ENCODE measurements at regions not wholly inside any gene's neighbourhood (a gene's known extent, or its start where the extent isn't known, plus 50 kb on each side); places are given as distances from the start of the nearest gene placed in this dataset.

- TF ChIP-seq ARID4B (CRISPR knock-in tag; IDR thresholded peaks at IDR 0.05; ENCODE audit: borderline replicate concordance): no peak
- TF ChIP-seq OVOL2 (CRISPR knock-in tag; IDR thresholded peaks at IDR 0.05; ENCODE audit: borderline replicate concordance): no peak
- TF ChIP-seq SMAD3 (CRISPR knock-in tag; IDR thresholded peaks at IDR 0.05; ENCODE audit: borderline replicate concordance): no peak
- TF ChIP-seq E2F5 (CRISPR knock-in tag; IDR thresholded peaks at IDR 0.05): no peak
- no peak for TF ChIP-seq ATF1 (CRISPR knock-in tag; IDR thresholded peaks at IDR 0.05)
- TF ChIP-seq SP1 (CRISPR knock-in tag; conservative IDR thresholded peaks at IDR 0.05): no peak
Observed at GRCh38 chr2:204109681-204110080, 173.1 kb downstream of the ICOS start (continued).

GRCh38 chr2:204110338-204110741 is 173.8 kb downstream of the ICOS start:
- Mint-ChIP-seq H3K36me3 (no peaks in the 10 kb centered on the region), H3K9me3 (no peaks in the 10 kb centered on the region), H3K27me3 (ENCODE audit: low read depth) (no peaks in the 10 kb centered on the region), H3K4me3 (no peak overlapping the region), H3K27ac (peak overlapping the region; percentile 6; the same call in 1 of the 2 replicates), H3K4me1 (peaks cover 29% of the 10 kb centered on the region)
- ATAC-seq: no peak
- ChIA-PET CTCF (interaction anchor here (0.7 kb wide), 1 partner anchor 35 kb away, joined by 3 read pairs; no protein-coding TSS in a partner anchor), POLR2A (no interaction called here)
- DNase-seq (ENCODE audit: low spot score): no peak
- TF ChIP-seq ZBTB43 (CRISPR knock-in tag; IDR thresholded peaks at IDR 0.05) (no peak), E2F4 (CRISPR knock-in tag; IDR thresholded peaks at IDR 0.05; ENCODE audit: borderline replicate concordance, low read depth) (no peak), TEAD1 (CRISPR knock-in tag; IDR thresholded peaks at IDR 0.05) (no peak), JUN (CRISPR knock-in tag; IDR thresholded peaks at IDR 0.05) (no peak), ZNF532 (CRISPR knock-in tag; IDR thresholded peaks at IDR 0.05; ENCODE audit: borderline replicate concordance) (no peak), NFE2L1 (CRISPR knock-in tag; IDR thresholded peaks at IDR 0.05) (no peak), ATF2 (CRISPR knock-in tag; IDR thresholded peaks at IDR 0.05; ENCODE audit: borderline replicate concordance, low read depth) (no peak), ZSCAN18 (CRISPR knock-in tag; IDR thresholded peaks at IDR 0.05) (no peak), SMAD4 (CRISPR knock-in tag; IDR thresholded peaks at IDR 0.05) (no peak), PRDM15 (CRISPR knock-in tag; IDR thresholded peaks at IDR 0.05) (no peak), RELA (CRISPR knock-in tag; IDR thresholded peaks at IDR 0.05; ENCODE audit: borderline replicate concordance) (no peak), SP1 (CRISPR knock-in tag; conservative IDR thresholded peaks at IDR 0.05) (no peak)
